ENCODE measurements at regions not wholly inside any gene's neighbourhood (a gene's known extent, or its start where the extent isn't known, plus 50 kb on each side); places are given as distances from the start of the nearest gene placed in this dataset.

GRCh38 chr4:176484301-176484984, 164.7 kb downstream of the SPCS3 start:
- TF ChIP-seq CTCF (tag by site-specific recombination; IDR thresholded peaks at IDR 0.05): no peak
- no peak for TF ChIP-seq ZNF426 (tag by site-specific recombination; IDR thresholded peaks at IDR 0.05)
- no peak for TF ChIP-seq ZNF155 (tag by site-specific recombination; IDR thresholded peaks at IDR 0.05)
- TF ChIP-seq, protein P1, sequence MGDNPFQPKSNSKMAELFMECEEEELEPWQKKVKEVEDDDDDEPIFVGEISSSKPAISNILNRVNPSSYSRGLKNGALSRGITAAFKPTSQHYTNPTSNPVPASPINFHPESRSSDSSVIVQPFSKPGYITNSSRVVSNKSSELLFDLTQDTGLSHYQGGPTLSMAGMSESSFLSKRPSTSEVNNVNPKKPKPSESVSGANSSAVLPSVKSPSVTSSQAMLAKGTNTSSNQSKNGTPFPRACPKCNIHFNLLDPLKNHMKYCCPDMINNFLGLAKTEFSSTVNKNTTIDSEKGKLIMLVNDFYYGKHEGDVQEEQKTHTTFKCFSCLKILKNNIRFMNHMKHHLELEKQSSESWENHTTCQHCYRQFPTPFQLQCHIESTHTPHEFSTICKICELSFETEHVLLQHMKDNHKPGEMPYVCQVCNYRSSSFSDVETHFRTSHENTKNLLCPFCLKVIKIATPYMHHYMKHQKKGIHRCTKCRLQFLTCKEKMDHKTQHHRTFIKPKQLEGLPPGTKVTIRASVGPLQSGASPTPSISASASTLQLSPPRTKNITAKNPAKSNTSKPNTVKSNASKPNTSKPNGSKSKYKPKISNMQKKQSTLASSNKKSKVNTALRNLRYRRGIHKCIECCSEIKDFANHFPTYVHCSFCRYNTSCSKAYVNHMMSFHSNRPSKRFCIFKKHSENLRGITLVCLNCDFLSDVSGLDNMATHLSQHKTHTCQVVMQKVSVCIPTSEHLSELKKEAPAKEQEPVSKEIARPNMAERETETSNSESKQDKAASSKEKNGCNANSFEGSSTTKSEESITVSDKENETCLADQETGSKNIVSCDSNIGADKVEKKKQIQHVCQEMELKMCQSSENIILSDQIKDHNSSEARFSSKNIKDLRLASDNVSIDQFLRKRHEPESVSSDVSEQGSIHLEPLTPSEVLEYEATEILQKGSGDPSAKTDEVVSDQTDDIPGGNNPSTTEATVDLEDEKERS (tag by site-specific recombination; IDR thresholded peaks at IDR 0.05): no peak
- no peak for TF ChIP-seq ZNF658 (tag by site-specific recombination; IDR thresholded peaks at IDR 0.05)
- no peak for TF ChIP-seq REPIN1 (tag by site-specific recombination; IDR thresholded peaks at IDR 0.05; ENCODE audit: low read depth)
- no peak for TF ChIP-seq GLIS2 (tag by site-specific recombination; IDR thresholded peaks at IDR 0.05)
